ENCODE measurements at regions not wholly inside any gene's neighbourhood (a gene's known extent, or its start where the extent isn't known, plus 50 kb on each side); places are given as distances from the start of the nearest gene placed in this dataset.
"Not testable (repeated sequence)": the region's sequence is repeated elsewhere in the genome, so short reads cannot be mapped to it uniquely, and the experiment has no call there.

DNA sequence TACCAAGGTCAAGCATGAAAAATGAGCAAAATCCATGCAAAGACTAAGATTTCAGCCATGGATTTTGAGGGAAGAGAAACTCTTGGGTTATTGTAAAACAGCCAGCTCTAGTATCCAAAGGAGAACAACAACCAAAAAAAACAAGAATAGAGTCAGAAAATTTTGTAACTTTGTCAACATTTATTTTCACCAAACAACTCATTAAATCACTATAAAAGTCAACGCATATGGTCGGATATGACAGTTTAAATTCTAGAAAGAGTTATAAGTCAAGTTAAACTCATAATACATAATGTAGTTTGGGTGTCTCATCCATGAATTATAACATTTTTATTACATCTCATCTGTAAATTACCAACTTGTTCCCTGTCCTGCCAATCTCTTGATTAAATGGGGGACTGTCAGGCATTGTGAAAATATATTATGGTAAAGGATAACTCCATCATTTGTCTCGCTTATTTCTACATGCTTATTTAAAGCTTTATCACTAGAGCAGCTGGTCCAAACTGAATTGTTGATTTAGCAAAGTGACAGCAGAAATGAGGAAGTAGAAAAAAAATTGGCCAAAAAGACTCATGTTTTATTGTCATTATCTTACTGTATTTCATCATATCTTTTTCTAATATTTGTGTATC is 224.8 kb upstream of the NOCT start:
- H3K79me2 ChIP-seq (ENCODE audit: insufficient read depth, low read length) = no peaks in the 10 kb centered on the region
- H3K27ac ChIP-seq (ENCODE audit: low read depth, low read length) = no peak overlapping the region
- TF ChIP-seq, protein P1, sequence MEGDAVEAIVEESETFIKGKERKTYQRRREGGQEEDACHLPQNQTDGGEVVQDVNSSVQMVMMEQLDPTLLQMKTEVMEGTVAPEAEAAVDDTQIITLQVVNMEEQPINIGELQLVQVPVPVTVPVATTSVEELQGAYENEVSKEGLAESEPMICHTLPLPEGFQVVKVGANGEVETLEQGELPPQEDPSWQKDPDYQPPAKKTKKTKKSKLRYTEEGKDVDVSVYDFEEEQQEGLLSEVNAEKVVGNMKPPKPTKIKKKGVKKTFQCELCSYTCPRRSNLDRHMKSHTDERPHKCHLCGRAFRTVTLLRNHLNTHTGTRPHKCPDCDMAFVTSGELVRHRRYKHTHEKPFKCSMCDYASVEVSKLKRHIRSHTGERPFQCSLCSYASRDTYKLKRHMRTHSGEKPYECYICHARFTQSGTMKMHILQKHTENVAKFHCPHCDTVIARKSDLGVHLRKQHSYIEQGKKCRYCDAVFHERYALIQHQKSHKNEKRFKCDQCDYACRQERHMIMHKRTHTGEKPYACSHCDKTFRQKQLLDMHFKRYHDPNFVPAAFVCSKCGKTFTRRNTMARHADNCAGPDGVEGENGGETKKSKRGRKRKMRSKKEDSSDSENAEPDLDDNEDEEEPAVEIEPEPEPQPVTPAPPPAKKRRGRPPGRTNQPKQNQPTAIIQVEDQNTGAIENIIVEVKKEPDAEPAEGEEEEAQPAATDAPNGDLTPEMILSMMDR (IDR thresholded peaks at IDR 0.05; ENCODE audit: extremely low read depth, low read depth, low read length) = no peak
- no peaks in the 10 kb centered on the region for H3K4me1 ChIP-seq (ENCODE audit: insufficient read depth, low read length)
- H3K9me3 ChIP-seq (ENCODE audit: low read depth, low read length) = no peaks in the 10 kb centered on the region
- no peak for DNase-seq (ENCODE audit: insufficient read length, low spot score, missing footprints)
- no peaks in the 10 kb centered on the region for H4K20me1 ChIP-seq (ENCODE audit: insufficient read depth, low read length)
- no peaks in the 10 kb centered on the region for H3K27me3 ChIP-seq (ENCODE audit: insufficient read depth, low read length)
- no peak overlapping the region for H3K4me3 ChIP-seq (ENCODE audit: insufficient read depth, low read length)
- H3K36me3 ChIP-seq (ENCODE audit: insufficient read depth, low read length) = no peaks in the 10 kb centered on the region
- H3K4me2 ChIP-seq (ENCODE audit: insufficient read depth, low read length) = no peak overlapping the region
- H2AFZ ChIP-seq (ENCODE audit: low read length) = no peak overlapping the region

DNA sequence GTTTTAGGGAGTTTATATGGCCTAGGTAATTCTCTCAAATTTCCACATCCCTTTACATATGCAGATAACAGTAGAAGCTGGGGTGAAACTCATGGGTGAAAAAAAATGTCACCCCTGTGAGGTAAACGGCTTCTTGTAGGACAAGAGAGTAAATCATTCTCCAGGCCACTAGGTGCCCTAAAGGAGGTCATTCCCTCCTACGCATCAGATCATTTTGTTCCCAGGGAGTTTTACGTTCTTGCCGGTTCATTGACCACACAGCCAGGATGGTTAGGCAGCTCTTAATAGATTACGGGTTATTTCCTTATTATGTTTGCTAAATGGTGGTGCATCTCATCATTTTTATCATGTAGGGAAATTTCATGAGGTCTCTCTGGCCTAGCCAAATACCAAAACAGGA is 225.8 kb upstream of the NOCT start:
- Histone ChIP-seq H3K79me2 (ENCODE audit: insufficient read depth, low read length) (no peaks in the 10 kb centered on the region), H3K4me3 (ENCODE audit: insufficient read depth, low read length) (no peak overlapping the region), H3K27me3 (ENCODE audit: insufficient read depth, low read length) (no peaks in the 10 kb centered on the region), H3K4me2 (ENCODE audit: insufficient read depth, low read length) (no peak overlapping the region), H3K4me1 (ENCODE audit: insufficient read depth, low read length) (no peaks in the 10 kb centered on the region), H3K27ac (ENCODE audit: low read depth, low read length) (no peak overlapping the region), H3K9me3 (ENCODE audit: low read depth, low read length) (no peaks in the 10 kb centered on the region), H4K20me1 (ENCODE audit: insufficient read depth, low read length) (no peaks in the 10 kb centered on the region), H2AFZ (ENCODE audit: low read length) (no peak overlapping the region), H3K36me3 (ENCODE audit: insufficient read depth, low read length) (no peaks in the 10 kb centered on the region)
- no peak for DNase-seq (ENCODE audit: insufficient read length, low spot score, missing footprints)
- TF ChIP-seq, protein P1 (IDR thresholded peaks at IDR 0.05; ENCODE audit: extremely low read depth, low read depth, low read length) = no peak

DNA sequence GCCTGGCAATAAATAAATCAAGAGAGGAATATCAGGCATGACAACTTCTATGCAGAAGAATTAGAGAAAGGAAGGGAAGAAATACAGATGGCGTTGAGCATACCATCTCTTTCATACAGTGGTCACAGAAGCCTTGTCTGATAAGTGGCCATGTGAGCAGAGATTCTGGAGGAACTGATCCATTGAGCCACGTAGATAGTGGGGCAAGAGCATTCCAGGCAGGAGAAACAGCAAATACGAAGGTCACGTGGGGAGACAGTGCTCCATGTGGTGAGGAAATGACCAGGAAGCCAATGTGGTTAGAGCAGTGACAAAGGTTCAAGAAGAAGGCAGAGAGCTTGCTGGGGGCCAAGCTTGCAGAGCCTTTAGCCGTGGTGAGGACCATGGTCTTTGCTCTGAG is 226.7 kb upstream of the NOCT start:
- TF ChIP-seq, protein P1 (IDR thresholded peaks at IDR 0.05; ENCODE audit: extremely low read depth, low read depth, low read length) = no peak
- no peak overlapping the region for H2AFZ ChIP-seq (ENCODE audit: low read length)
- no peaks in the 10 kb centered on the region for H4K20me1 ChIP-seq (ENCODE audit: insufficient read depth, low read length)
- no peak for DNase-seq (ENCODE audit: insufficient read length, low spot score, missing footprints)
- H3K36me3 ChIP-seq (ENCODE audit: insufficient read depth, low read length) = no peaks in the 10 kb centered on the region
- no peaks in the 10 kb centered on the region for H3K27me3 ChIP-seq (ENCODE audit: insufficient read depth, low read length)
- H3K4me1 ChIP-seq (ENCODE audit: insufficient read depth, low read length) = no peaks in the 10 kb centered on the region
- H3K27ac ChIP-seq (ENCODE audit: low read depth, low read length) = no peak overlapping the region
- H3K9me3 ChIP-seq (ENCODE audit: low read depth, low read length) = no peaks in the 10 kb centered on the region
- no peak overlapping the region for H3K4me3 ChIP-seq (ENCODE audit: insufficient read depth, low read length)
- no peak overlapping the region for H3K4me2 ChIP-seq (ENCODE audit: insufficient read depth, low read length)
- no peaks in the 10 kb centered on the region for H3K79me2 ChIP-seq (ENCODE audit: insufficient read depth, low read length)

GRCh38 chr4:138788267-138788790 is 227.3 kb upstream of the NOCT start:
- DNase-seq (ENCODE audit: insufficient read length, low spot score, missing footprints) = no peak

GRCh38 chr4:138779761-138780160 is 235.8 kb upstream of the NOCT start:
- not testable (repeated sequence) for H3K4me2 ChIP-seq (ENCODE audit: insufficient read depth, low read length); H3K79me2 ChIP-seq (ENCODE audit: insufficient read depth, low read length); H2AFZ ChIP-seq (ENCODE audit: low read length); H3K27ac ChIP-seq (ENCODE audit: low read depth, low read length); H3K4me3 ChIP-seq (ENCODE audit: insufficient read depth, low read length); H3K4me1 ChIP-seq (ENCODE audit: insufficient read depth, low read length); H4K20me1 ChIP-seq (ENCODE audit: insufficient read depth, low read length); H3K36me3 ChIP-seq (ENCODE audit: insufficient read depth, low read length); H3K27me3 ChIP-seq (ENCODE audit: insufficient read depth, low read length); DNase-seq (ENCODE audit: insufficient read length, low spot score, missing footprints); H3K9me3 ChIP-seq (ENCODE audit: low read depth, low read length)

More at GRCh38 chr4:138788267-138788790, 227.3 kb upstream of the NOCT start:
- Histone ChIP-seq H3K4me3 (ENCODE audit: insufficient read depth, low read length) (no peak overlapping the region), H3K36me3 (ENCODE audit: insufficient read depth, low read length) (no peaks in the 10 kb centered on the region), H3K27me3 (ENCODE audit: insufficient read depth, low read length) (no peaks in the 10 kb centered on the region), H3K4me2 (ENCODE audit: insufficient read depth, low read length) (no peak overlapping the region), H3K27ac (ENCODE audit: low read depth, low read length) (no peak overlapping the region), H4K20me1 (ENCODE audit: insufficient read depth, low read length) (no peaks in the 10 kb centered on the region), H3K4me1 (ENCODE audit: insufficient read depth, low read length) (no peaks in the 10 kb centered on the region), H2AFZ (ENCODE audit: low read length) (no peak overlapping the region), H3K79me2 (ENCODE audit: insufficient read depth, low read length) (no peaks in the 10 kb centered on the region), H3K9me3 (ENCODE audit: low read depth, low read length) (no peaks in the 10 kb centered on the region)
- TF ChIP-seq, protein P1 (IDR thresholded peaks at IDR 0.05; ENCODE audit: extremely low read depth, low read depth, low read length) = no peak
